ENCODE measurements at regions not wholly inside any gene's neighbourhood (a gene's known extent, or its start where the extent isn't known, plus 50 kb on each side); places are given as distances from the start of the nearest gene placed in this dataset.

- DNase-seq (ENCODE audit: extremely low read depth, low read depth): no peak
- TF ChIP-seq CTCF (IDR thresholded peaks at IDR 0.05; ENCODE audit: low read depth, low read length, missing control alignments): no peak
- no peak overlapping the region for H3K4me3 ChIP-seq (replicated peaks; ENCODE audit: low read depth, low read length)
Observed at GRCh38 chr17:12342161-12342560, 321.5 kb downstream of the MAP2K4 start.

GRCh38 chr17:12342609-12343435 is 322.1 kb downstream of the MAP2K4 start:
- TF ChIP-seq CTCF (IDR thresholded peaks at IDR 0.05; ENCODE audit: low read depth, low read length, missing control alignments): peak; percentile 62
- peak; percentile 9 for DNase-seq (ENCODE audit: extremely low read depth, low read depth)
- no peak overlapping the region for H3K4me3 ChIP-seq (replicated peaks; ENCODE audit: low read depth, low read length)

GRCh38 chr17:12348476-12348875 is 317.2 kb upstream of the MYOCD start:
- no peak for TF ChIP-seq CTCF (IDR thresholded peaks at IDR 0.05; ENCODE audit: low read depth, low read length, missing control alignments)
- no peak overlapping the region for H3K4me3 ChIP-seq (replicated peaks; ENCODE audit: low read depth, low read length)
- no peak for DNase-seq (ENCODE audit: extremely low read depth, low read depth)

GRCh38 chr17:12349297-12349696 is 316.4 kb upstream of the MYOCD start:
- no peak overlapping the region for H3K4me3 ChIP-seq (replicated peaks; ENCODE audit: low read depth, low read length)
- DNase-seq (ENCODE audit: extremely low read depth, low read depth): no peak
- TF ChIP-seq CTCF (IDR thresholded peaks at IDR 0.05; ENCODE audit: low read depth, low read length, missing control alignments): no peak

- H3K4me3 ChIP-seq (replicated peaks; ENCODE audit: low read depth, low read length): no peak overlapping the region
- DNase-seq (ENCODE audit: extremely low read depth, low read depth): no peak
- no peak for TF ChIP-seq CTCF (IDR thresholded peaks at IDR 0.05; ENCODE audit: low read depth, low read length, missing control alignments)
Observed at GRCh38 chr17:12352127-12352526, 313.6 kb upstream of the MYOCD start.

- no peak for DNase-seq (ENCODE audit: extremely low read depth, low read depth)
- no peak for TF ChIP-seq CTCF (IDR thresholded peaks at IDR 0.05; ENCODE audit: low read depth, low read length, missing control alignments)
- H3K4me3 ChIP-seq (replicated peaks; ENCODE audit: low read depth, low read length): no peak overlapping the region
Observed at GRCh38 chr17:12357600-12357999, 308.1 kb upstream of the MYOCD start.
